ENCODE measurements at regions not wholly inside any gene's neighbourhood (a gene's known extent, or its start where the extent isn't known, plus 50 kb on each side); places are given as distances from the start of the nearest gene placed in this dataset.

- Histone ChIP-seq H3K27me3 (ENCODE audit: insufficient read depth, low read length) (no peaks in the 10 kb centered on the region), H4K8ac (replicated peaks; ENCODE audit: insufficient read length, low read depth, low read length) (no peak overlapping the region), H2AK5ac (ENCODE audit: insufficient read length, low read length) (no peak overlapping the region), H3K9ac (ENCODE audit: extremely low read depth, insufficient read length, low read length) (no peak overlapping the region), H4K20me1 (ENCODE audit: control insufficient read depth, insufficient read depth, insufficient read length) (no peaks in the 10 kb centered on the region), H3K56ac (ENCODE audit: insufficient read length, low read depth, low read length) (no peak overlapping the region), H2BK12ac (ENCODE audit: insufficient read length, low read depth, low read length) (no peak overlapping the region), H3K23ac (ENCODE audit: insufficient read length, low read depth, low read length) (no peak overlapping the region), H2BK5ac (ENCODE audit: insufficient read length, low read length) (no peak overlapping the region), H3K18ac (ENCODE audit: insufficient read length, low read depth, low read length) (no peak overlapping the region), H3T11ph (ENCODE audit: low read length) (no peak overlapping the region), H2BK15ac (ENCODE audit: low read depth, low read length) (no peak overlapping the region), H4K91ac (ENCODE audit: insufficient read length, low read depth, low read length) (no peak overlapping the region), H3K9me3 (ENCODE audit: control insufficient read depth, low read depth, low read length) (no peaks in the 10 kb centered on the region), H3K4me1 (ENCODE audit: insufficient read depth, low read length) (no peaks in the 10 kb centered on the region), H3K79me2 (ENCODE audit: insufficient read depth, low read length) (no peaks in the 10 kb centered on the region), H2BK20ac (ENCODE audit: low read depth, low read length, poor library complexity, severe bottlenecking) (no peak overlapping the region), H3K27ac (ENCODE audit: insufficient read length, low read depth, low read length) (no peak overlapping the region), H3K23me2 (ENCODE audit: insufficient read length, low read depth, low read length, poor library complexity, severe bottlenecking) (no peaks in the 10 kb centered on the region), H3K4me2 (ENCODE audit: insufficient read depth, insufficient read length, low read length) (no peak overlapping the region), H4K5ac (ENCODE audit: insufficient read length, low read depth, low read length) (no peak overlapping the region), H3K14ac (ENCODE audit: insufficient read depth, low read length) (no peak overlapping the region), H2BK120ac (ENCODE audit: low read depth, low read length, poor library complexity, severe bottlenecking) (no peak overlapping the region), H3K79me1 (ENCODE audit: insufficient read depth, low read depth, low read length, poor library complexity, severe bottlenecking) (no peaks in the 10 kb centered on the region), H2AFZ (ENCODE audit: low read length) (no peak overlapping the region), H3K4ac (ENCODE audit: low read depth, low read length) (no peak overlapping the region)
- TF ChIP-seq, protein P1, sequence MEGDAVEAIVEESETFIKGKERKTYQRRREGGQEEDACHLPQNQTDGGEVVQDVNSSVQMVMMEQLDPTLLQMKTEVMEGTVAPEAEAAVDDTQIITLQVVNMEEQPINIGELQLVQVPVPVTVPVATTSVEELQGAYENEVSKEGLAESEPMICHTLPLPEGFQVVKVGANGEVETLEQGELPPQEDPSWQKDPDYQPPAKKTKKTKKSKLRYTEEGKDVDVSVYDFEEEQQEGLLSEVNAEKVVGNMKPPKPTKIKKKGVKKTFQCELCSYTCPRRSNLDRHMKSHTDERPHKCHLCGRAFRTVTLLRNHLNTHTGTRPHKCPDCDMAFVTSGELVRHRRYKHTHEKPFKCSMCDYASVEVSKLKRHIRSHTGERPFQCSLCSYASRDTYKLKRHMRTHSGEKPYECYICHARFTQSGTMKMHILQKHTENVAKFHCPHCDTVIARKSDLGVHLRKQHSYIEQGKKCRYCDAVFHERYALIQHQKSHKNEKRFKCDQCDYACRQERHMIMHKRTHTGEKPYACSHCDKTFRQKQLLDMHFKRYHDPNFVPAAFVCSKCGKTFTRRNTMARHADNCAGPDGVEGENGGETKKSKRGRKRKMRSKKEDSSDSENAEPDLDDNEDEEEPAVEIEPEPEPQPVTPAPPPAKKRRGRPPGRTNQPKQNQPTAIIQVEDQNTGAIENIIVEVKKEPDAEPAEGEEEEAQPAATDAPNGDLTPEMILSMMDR (conservative IDR thresholded peaks at IDR 0.05): no peak
- Mint-ChIP-seq H3K27me3 (ENCODE audit: low read depth) (peaks cover 25% of the 10 kb centered on the region), H3K9me3 (no peaks in the 10 kb centered on the region), H3K27ac (no peak overlapping the region), H3K4me1 (peaks cover 13% of the 10 kb centered on the region in 2 experiments), H3K4me3 (no peak overlapping the region), H3K36me3 (ENCODE audit: insufficient read depth in 1 of 3, low read depth in 3 of 3) (no peaks in the 10 kb centered on the region)
- DNase-seq: no peak
- WGBS (ENCODE audit: extremely low coverage, insufficient read length, low lambda C conversion rate): no CpG with 5 or more reads among the region's 5 CpGs
These were observed 159.6 kb upstream of the PROK2 start for GRCh38 chr3:71944482-71945065.

All from H9 (cell line).